Gastroesophageal sphincter (tissue), 3 donors: ENCODE measurements at regions not wholly inside any gene's neighbourhood (a gene's known extent, or its start where the extent isn't known, plus 50 kb on each side); places are given as distances from the start of the nearest gene placed in this dataset.

Experiments
- CTCF ChIP-seq, 4 experiments: fragments of 200-600 bp in 2 of 4; fragments of 450-650 bp in 2 of 4; sonication (generic) in 1 of 4; IDR thresholded peaks; one replicate each; pipeline ENCODE4 v1.5.1; 2017 to 2019; ENCODE audit warnings: antibody characterized with exemption in 4 of 4, mild to moderate bottlenecking in 2 of 4, moderate library complexity in 2 of 4
- POLR2A ChIP-seq, 2 donors: fragments of 450-650 bp; IDR thresholded peaks; one replicate each; pipeline ENCODE4 v1.6.1; 2017; ENCODE audit warnings: antibody characterized with exemption in 2 of 2, mild to moderate bottlenecking in 2 of 2, moderate library complexity in 1 of 2

- TF ChIP-seq POLR2A (IDR thresholded peaks at IDR 0.05) (no peak), CTCF (IDR thresholded peaks at IDR 0.05) (no peak)
Observed at GRCh38 chr1:163450986-163451385, 129.2 kb downstream of the NUF2 start.
